GM12878 (cell line): ENCODE measurements at regions not wholly inside any gene's neighbourhood (a gene's known extent, or its start where the extent isn't known, plus 50 kb on each side); places are given as distances from the start of the nearest gene placed in this dataset.

Experiments
- ATAC-seq: fragments of 200-7000 bp; cut with Tn5 transposase; 3 replicates; pipeline ENCODE4 v1.9.1; 2020; ENCODE audit warnings: mild to moderate bottlenecking, moderate library complexity
- BruUV-seq: library from RNA; stranded (reverse); fragments of 400-500 nt; replicated peaks from 2 replicates; lab custom pipeline; 2021; lab: Mats Ljungman, UMichigan
- CTCF ChIA-PET: fragments of 300-600 bp; sonication (Branson Sonifier 250); formaldehyde crosslinking; extraction: SDS; loops from one replicate; lab custom pipeline; 2021; ENCODE audit warnings: inconsistent platforms; lab: Yijun Ruan, JAX
- POLR2A ChIA-PET: fragments of 350-600 bp; formaldehyde crosslinking; extraction: SDS; loops from one replicate; lab custom pipeline; 2021; ENCODE audit warnings: inconsistent platforms; lab: Charles Lee
- RAD21 ChIA-PET: fragments of 300-600 bp; sonication (Branson Sonifier 250); formaldehyde crosslinking; loops from one replicate; lab custom pipeline; 2023; ENCODE audit warnings: antibody characterized with exemption; ENCODE audit not compliant: unreplicated experiment; lab: Charles Lee
- SMC1A ChIA-PET: fragments of 300-600 bp; sonication (Branson Sonifier 250); formaldehyde crosslinking; loops from one replicate; lab custom pipeline; 2023; ENCODE audit not compliant: unreplicated experiment, uncharacterized antibody; lab: Charles Lee
- DNase-seq: peaks from one replicate; pipeline ENCODE4 v3.0.0-alpha.2; 2011; ENCODE audit warnings: low read depth, low spot score
- FAIRE-seq: peaks from 3 replicates; lab custom pipeline; 2011; peaks lifted over from hg19 to GRCh38; lab: Jason Lieb, UNC
- H2AFZ ChIP-seq: 2 replicates; pipeline ENCODE4 v1.6.0; 2011; ENCODE audit warnings: low read depth, low read length, control low read depth; ENCODE audit not compliant: control insufficient read depth
- H3K27ac ChIP-seq: 2 replicates; pipeline ENCODE4 v1.5.1; 2011; ENCODE audit warnings: control low read depth; ENCODE audit not compliant: control insufficient read depth, insufficient read depth
- H3K27me3 ChIP-seq, 2 experiments: replicated peaks in 1 of 2; 2 replicates each; pipeline versions ENCODE4 v1.6.0 to v1.6.1; 2011; ENCODE audit warnings: low read length in 1 of 2; ENCODE audit not compliant: control insufficient read depth in 2 of 2, insufficient read depth in 2 of 2
- H3K36me3 ChIP-seq, 2 experiments: 2 replicates each; pipeline ENCODE4 v1.5.1; 2011; ENCODE audit warnings: low read length in 1 of 2; ENCODE audit not compliant: control insufficient read depth in 2 of 2, insufficient read depth in 2 of 2
- H3K4me1 ChIP-seq: 2 replicates; pipeline ENCODE4 v1.6.1; 2011; ENCODE audit warnings: mild to moderate bottlenecking, low read length, moderate library complexity, mixed read lengths; ENCODE audit not compliant: control insufficient read depth, insufficient read depth
- H3K4me2 ChIP-seq: 2 replicates; pipeline ENCODE4 v1.6.0; 2011; ENCODE audit warnings: control low read depth; ENCODE audit not compliant: control insufficient read depth, insufficient read depth
- H3K4me3 ChIP-seq: fragments of 200-600 bp; sonication (generic); 2 replicates; pipeline ENCODE4 v1.5.1; 2016
- H3K79me2 ChIP-seq: 2 replicates; pipeline ENCODE4 v1.6.0; 2011; ENCODE audit warnings: low read length; ENCODE audit not compliant: control insufficient read depth, insufficient read depth
- H3K9ac ChIP-seq: 2 replicates; pipeline ENCODE4 v1.8.0; 2011; ENCODE audit warnings: low read length, control low read depth, mixed read lengths; ENCODE audit not compliant: control insufficient read depth, insufficient read depth
- H3K9me3 ChIP-seq: replicated peaks from 3 replicates; pipeline ENCODE4 v1.5.1; 2011; ENCODE audit warnings: mild to moderate bottlenecking, low read length; ENCODE audit not compliant: control insufficient read depth, insufficient read depth
- H4K20me1 ChIP-seq: 2 replicates; pipeline ENCODE4 v1.6.0; 2011; ENCODE audit not compliant: control insufficient read depth, insufficient read depth
- BCL3 ChIP-seq: IDR thresholded peaks from 2 replicates; pipeline ENCODE4 v1.6.1; 2011; ENCODE audit warnings: borderline replicate concordance, low read depth, mild to moderate bottlenecking, moderate library complexity, low read length; ENCODE audit not compliant: insufficient read depth, poor library complexity, severe bottlenecking
- CREB1 ChIP-seq: IDR thresholded peaks from 2 replicates; pipeline ENCODE4 v1.6.1; 2012; ENCODE audit warnings: low read depth, mild to moderate bottlenecking, inconsistent platforms
- ELK1 ChIP-seq: IDR thresholded peaks from 2 replicates; pipeline ENCODE4 v1.6.1; 2012; ENCODE audit warnings: low read depth, low read length, improper control_type of control experiment
- FOXM1 ChIP-seq: IDR thresholded peaks from 2 replicates; pipeline ENCODE4 v1.6.1; 2012; ENCODE audit warnings: low read depth, mild to moderate bottlenecking, inconsistent platforms, low read length, moderate library complexity
- MTA3 ChIP-seq: IDR thresholded peaks from 2 replicates; pipeline ENCODE4 v1.6.1; 2012; ENCODE audit warnings: low read length, inconsistent platforms, borderline replicate concordance
- NFYA ChIP-seq: IDR thresholded peaks from 2 replicates; pipeline ENCODE4 v1.6.1; 2011; ENCODE audit warnings: low read depth, mild to moderate bottlenecking, low read length, improper control_type of control experiment, borderline replicate concordance
- NR2C2 ChIP-seq: IDR thresholded peaks from 2 replicates; pipeline ENCODE4 v1.6.1; 2011; ENCODE audit warnings: borderline replicate concordance, low read depth; ENCODE audit not compliant: control insufficient read depth, insufficient read length
- POLR2AphosphoS2 ChIP-seq: IDR thresholded peaks from 2 replicates; pipeline ENCODE4 v1.6.1; 2011; ENCODE audit warnings: low read depth, mild to moderate bottlenecking, low read length, improper control_type of control experiment, moderate library complexity
- RBBP5 ChIP-seq: fragments of 200-600 bp; sonication (generic); conservative IDR thresholded peaks from 2 replicates; pipeline ENCODE4 v1.6.1; 2016
- SKIL ChIP-seq: fragments of 450-650 bp; IDR thresholded peaks from 2 replicates; pipeline ENCODE4 v1.6.1; 2017; ENCODE audit warnings: mild to moderate bottlenecking, low read depth, inconsistent platforms; ENCODE audit not compliant: poor library complexity, severe bottlenecking
- ZBED1 ChIP-seq: IDR thresholded peaks from 2 replicates; pipeline ENCODE4 v1.6.1; 2016; ENCODE audit warnings: borderline replicate concordance
- ZNF24 ChIP-seq: fragments of 450-650 bp; IDR thresholded peaks from 2 replicates; pipeline ENCODE4 v1.6.1; 2017; ENCODE audit warnings: antibody characterized with exemption, mild to moderate bottlenecking
- ZNF592 ChIP-seq: fragments of 450-650 bp; IDR thresholded peaks from 2 replicates; pipeline ENCODE4 v1.6.1; 2017; ENCODE audit warnings: mild to moderate bottlenecking, moderate library complexity
- WGBS: methylation state at CpG from one replicate; pipeline ENCODE4 v1.1.6; 2016; ENCODE audit warnings: low lambda C conversion rate; ENCODE audit not compliant: insufficient replicate concordance, insufficient coverage; ENCODE audit errors: missing lambda C conversion rate; 5-methylcytosine and 5-hydroxymethylcytosine counted together
- in situ Hi-C: fragments of 300-500 bp; cut with MboI; formaldehyde crosslinking; loops from 9 replicates; pipeline ENCODE4 v1.14.3; 2018; ENCODE audit warnings: mixed read lengths
- intact Hi-C: fragments of 100-400 bp; cut with micrococcal nuclease; formaldehyde crosslinking; loops from one replicate; pipeline ENCODE4 v1.14.2; 2022; ENCODE audit not compliant: unreplicated experiment
- TF ChIP-seq, protein P1 (sequence below): fragments of 450-650 bp; conservative IDR thresholded peaks from 2 replicates; pipeline ENCODE4 v1.6.1; 2017; ENCODE audit warnings: mild to moderate bottlenecking, moderate library complexity

GRCh38 chr14:57049848-57050247 lies 218.9 kb downstream of the EXOC5 start (continued):
- no peak for TF ChIP-seq ZNF592
- TF ChIP-seq CREB1, result no peak
- TF ChIP-seq FOXM1, result no peak
- no peak for TF ChIP-seq BCL3
- TF ChIP-seq RBBP5, result no peak
- no peak for TF ChIP-seq NR2C2

GRCh38 chr14:57046175-57046574 lies 222.5 kb downstream of the EXOC5 start:
- no peak overlapping the region for H3K4me3 ChIP-seq
- no peaks in the 10 kb centered on the region for H3K9me3 ChIP-seq
- ATAC-seq, result no peak
- no peak overlapping the region for H3K9ac ChIP-seq
- RAD21 ChIA-PET, result no interaction called here
- FAIRE-seq, result no peak
- BruUV-seq, result no TSS peak
- intact Hi-C loops, result no loop called here
- H2AFZ ChIP-seq, result no peak overlapping the region
- no peak overlapping the region for H3K27ac ChIP-seq
- no peaks in the 10 kb centered on the region for H3K4me1 ChIP-seq
- H3K4me2 ChIP-seq, result no peak overlapping the region
- no peaks in the 10 kb centered on the region for H3K36me3 ChIP-seq
- H4K20me1 ChIP-seq, result no peaks in the 10 kb centered on the region
- SMC1A ChIA-PET, result no interaction called here
- POLR2A ChIA-PET, result no interaction called here
- CTCF ChIA-PET, result no interaction called here
- WGBS, result 25% methylated on average over 4 of the region's 4 CpGs
- DNase-seq, result no peak
- in situ Hi-C loops, result no loop called here
- no peaks in the 10 kb centered on the region for H3K79me2 ChIP-seq
- H3K27me3 ChIP-seq, result peaks cover 0 to 2% of the 10 kb centered on the region in 2 experiments; a peak in 1 of 4 replicates
- TF ChIP-seq POLR2AphosphoS2 (no peak), ZBED1 (no peak), ELK1 (no peak), ZNF24 (no peak), SKIL (no peak), NFYA (no peak), MTA3 (no peak)
- TF ChIP-seq, protein P1, sequence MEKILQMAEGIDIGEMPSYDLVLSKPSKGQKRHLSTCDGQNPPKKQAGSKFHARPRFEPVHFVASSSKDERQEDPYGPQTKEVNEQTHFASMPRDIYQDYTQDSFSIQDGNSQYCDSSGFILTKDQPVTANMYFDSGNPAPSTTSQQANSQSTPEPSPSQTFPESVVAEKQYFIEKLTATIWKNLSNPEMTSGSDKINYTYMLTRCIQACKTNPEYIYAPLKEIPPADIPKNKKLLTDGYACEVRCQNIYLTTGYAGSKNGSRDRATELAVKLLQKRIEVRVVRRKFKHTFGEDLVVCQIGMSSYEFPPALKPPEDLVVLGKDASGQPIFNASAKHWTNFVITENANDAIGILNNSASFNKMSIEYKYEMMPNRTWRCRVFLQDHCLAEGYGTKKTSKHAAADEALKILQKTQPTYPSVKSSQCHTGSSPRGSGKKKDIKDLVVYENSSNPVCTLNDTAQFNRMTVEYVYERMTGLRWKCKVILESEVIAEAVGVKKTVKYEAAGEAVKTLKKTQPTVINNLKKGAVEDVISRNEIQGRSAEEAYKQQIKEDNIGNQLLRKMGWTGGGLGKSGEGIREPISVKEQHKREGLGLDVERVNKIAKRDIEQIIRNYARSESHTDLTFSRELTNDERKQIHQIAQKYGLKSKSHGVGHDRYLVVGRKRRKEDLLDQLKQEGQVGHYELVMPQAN, result no peak
